Hindlimb muscle (tissue), 1 donor: ENCODE measurements at regions not wholly inside any gene's neighbourhood (a gene's known extent, or its start where the extent isn't known, plus 50 kb on each side); places are given as distances from the start of the nearest gene placed in this dataset.
A peak's percentile ranks its signal among the peaks of the same experiment; 100 is the strongest.

Experiments
- DNase-seq: peaks from one replicate; pipeline ENCODE4 v3.0.0-alpha.2; 2013

DNA sequence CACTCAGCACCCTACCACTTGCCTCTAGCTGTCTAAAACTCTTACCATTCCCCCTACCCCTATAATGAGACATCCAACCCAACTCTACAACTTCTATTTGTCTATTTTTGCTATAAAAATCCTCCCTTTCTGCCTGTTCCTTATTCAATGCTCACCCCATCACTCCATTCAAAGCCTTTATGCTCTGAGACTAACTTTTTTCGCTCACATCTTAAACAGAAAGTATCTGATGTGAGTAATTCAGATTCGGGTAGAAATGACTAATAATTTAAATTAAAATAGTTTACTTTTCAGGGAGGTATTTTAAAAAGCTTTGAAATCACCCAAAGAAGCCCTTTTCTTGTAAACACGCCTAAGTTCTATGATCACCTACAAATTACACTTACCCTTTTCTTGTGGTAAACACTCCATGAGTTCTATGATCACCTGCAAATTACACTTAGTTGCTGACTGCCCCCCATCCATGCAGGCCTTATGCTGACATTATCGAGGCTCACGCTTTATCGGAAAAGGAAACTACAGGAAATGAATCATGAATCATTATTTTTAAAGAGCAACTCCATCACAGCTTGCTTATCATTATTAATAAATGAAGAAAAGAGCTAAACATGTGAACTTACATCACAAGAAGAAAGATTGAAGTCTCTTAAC is 168.7 kb upstream of the PPP1R2C start:
- DNase-seq, result no peak

DNA sequence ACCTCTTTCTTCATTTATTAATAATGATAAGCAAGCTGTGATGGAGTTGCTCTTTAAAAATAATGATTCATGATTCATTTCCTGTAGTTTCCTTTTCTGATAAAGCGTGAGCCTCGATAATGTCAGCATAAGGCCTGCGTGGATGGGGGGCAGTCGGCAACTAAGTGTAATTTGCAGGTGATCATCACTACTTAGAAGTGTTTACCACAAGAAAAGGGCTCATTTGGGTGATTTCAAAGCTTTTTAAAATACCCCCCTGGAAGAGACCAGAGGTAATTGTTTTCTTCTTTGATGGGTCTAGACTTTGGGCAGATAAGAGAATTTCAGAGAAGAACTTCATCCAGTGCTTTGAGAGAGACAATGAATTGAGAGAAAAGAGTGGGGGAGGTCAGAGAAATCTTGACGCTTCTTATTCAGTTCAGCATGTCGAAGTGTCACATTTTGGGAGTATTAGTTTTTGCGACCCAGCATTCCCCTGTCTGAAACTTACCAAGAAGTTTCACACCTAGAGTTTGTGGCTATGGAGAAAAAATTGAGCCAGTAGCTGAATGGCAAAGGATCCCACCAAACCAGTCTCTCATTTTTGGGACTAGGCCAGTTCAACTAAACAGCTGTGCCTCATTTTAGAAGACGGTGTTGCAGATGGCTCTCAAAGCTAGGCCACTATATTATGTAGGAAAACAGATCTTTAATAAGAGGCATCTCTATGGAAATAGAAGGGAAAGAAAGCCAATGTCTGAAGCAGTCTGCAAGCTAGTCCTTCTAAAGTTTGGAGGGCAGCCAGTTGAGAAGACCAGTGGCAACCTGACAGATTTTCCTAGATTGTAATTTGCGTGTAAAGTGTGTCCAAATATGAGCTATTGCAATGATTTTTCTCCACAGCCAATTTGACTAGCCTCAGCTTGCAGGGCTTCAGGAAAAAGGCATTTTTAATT is 171.0 kb upstream of the PPP1R2C start:
- DNase-seq, result peak; percentile 59

DNA sequence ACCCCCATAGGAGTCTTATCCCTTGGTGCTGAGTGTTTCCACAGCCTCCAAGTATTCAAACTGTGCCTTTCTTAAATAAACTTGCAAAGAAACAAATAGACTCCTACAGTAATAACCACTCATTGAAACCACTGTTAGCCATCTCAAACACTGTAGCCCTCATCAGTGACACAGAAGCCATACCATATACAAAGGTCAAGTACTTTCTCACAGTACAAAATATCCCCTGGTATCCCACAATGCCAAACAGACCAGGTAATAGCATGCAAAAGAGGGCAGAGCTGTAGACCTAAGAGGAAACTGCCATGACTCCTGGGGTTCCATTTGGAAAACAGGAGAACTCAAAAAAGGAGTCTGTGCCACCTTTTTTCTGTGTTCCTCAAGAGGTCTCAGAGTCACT is 173.8 kb upstream of the PPP1R2C start:
- no peak for DNase-seq

DNA sequence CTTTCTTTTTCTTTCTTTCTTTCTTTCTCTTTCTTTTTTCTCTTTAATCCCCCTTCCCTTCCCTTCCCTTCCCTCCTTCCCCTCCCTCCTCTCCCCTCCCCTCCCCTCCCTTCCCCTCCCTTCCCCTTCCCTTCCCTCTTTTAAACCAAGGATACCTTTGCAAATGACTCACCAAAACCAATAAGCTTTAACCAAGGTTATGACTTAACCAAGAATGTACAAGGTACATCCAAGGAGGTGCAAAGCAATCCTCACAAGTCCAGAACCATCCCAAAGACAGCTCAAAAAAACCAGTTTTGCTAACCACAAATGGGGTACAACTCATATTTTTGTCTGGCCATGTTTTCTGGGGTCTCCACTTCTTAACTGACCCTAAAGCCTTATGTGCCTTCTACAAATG is 174.7 kb upstream of the PPP1R2C start:
- no peak for DNase-seq

DNA sequence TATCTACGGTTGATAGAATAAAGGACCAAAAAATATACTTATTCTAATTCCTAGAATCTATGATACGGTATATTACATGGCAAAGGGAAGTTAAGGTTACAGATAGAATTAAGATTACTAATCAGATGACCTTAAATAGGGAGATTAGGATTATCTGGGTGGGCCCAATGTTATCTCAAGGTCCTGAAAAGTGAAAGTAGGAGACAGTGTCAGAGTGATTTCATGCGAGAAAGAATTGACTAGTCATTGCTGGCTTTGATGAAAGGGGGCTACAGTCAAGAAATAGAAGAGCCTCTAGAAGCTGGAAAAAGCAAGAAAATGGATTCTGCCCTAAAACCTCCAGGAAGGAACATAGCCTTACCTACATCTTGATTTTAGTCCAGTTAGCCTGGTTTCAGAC is 176.9 kb upstream of the PPP1R2C start:
- no peak for DNase-seq

DNA sequence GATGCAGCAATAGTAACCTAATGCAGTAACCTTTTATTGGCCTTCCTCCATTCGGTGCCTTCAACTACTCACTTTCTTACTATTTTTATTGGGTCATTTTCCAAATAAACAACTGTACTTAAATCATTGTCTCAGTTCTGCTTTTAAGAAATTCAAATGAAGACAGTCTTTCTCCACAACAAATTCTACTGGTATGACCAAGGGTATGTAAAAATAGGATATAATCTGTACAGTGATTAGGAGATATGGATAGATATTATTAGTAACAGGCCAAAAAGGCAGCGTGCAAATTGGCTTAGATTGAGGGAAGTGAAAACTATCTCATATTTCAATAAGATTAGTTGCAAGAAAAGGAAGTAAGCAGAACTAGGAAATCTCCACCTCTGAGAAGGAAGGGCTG is 177.4 kb upstream of the PPP1R2C start:
- DNase-seq, result no peak

DNA sequence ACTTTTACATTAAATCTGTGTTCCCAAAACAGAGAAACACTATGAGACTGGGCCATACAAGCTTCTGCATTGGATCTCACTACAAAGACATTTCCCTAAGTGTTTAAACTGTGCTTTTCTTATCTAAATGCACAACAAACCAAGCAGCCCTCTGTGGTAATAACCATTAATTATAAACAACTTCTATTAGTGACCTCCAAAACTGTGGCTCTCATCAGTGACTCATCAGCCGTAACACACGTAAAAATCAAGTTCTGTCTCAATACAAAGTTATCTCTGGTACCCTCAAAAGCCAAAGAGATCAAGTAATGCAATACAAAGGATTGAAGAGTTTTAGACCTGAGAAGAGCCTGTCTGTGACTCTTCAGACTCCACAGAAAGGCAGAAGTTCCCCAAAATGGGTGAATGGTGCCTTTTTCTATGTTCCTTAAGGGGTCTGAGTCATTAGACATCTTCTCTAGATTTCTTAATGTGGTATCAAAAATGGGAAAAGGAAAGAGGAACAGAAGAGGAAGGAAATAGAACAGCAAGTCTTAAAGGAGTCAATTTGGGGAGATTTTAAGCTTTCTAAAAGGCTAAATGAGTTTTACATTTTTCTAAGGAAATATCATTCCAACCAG is 189.8 kb upstream of the PPP1R2C start:
- no peak for DNase-seq

DNA sequence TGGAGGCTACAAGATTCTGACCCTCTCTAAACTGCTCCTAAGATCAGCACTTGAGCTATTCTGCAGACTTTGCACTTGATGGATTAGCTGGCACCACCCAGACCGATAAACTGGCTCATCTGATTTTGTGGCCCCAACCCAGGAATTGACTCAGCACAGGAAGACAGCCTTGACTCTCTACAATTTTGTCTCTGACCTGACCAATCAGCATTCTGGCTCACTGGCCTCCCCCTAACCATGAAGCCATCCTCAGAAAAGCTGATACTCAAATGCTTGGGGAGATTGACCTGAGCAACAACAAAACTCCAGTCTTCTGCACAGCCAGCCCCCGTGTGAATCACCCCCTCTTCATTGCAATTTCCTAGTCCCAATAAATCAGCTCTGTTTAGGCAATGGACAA is 195.4 kb upstream of the PPP1R2C start:
- no peak for DNase-seq

DNA sequence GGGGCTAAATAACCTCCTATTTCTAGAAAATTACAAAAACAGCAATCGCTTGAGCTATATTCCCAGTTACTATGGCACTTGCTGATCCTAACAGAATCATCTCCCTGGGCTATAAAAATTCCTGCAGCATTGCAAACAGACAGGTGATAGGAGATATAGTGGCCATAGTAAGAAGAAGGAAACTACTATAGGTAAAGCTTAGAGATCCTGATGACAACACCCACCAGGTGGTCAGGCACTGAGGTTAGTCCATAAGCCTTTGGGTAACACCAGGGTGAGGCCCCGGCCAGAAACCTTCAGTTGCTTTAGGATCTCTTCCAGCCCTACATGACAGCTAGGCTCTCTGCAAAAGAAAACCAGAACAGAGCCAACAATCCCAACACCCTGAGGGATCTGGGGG is 197.9 kb upstream of the PPP1R2C start:
- DNase-seq, result no peak

DNA sequence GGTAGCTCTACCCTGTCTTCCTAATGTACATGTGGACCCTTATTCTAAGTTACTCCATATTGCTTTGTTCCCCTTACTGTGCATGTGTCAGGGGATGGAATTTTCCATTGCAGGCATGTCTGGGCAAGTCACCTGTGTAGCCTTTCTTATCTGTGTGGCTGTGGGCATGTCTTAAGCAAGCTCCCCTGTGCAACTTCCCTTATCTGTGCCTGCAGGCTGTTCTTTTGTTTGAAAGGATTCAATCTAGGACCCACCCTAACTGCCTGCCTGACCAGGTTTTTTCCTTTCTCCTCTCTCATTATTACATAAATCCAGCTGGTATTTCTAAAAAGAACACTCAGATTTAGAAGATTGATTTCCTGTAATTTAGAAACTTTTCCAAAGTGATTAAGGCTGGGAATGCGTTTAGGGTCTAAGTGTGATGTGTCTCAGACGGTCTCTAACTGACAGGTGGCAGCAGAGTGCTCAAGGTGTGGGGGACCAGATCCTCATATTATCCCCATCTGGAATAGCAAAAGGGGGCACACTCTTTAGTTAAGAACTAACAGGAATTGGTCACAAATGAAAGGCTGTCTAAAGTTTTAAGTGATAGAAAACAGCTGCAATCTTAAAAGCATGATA is 198.9 kb upstream of the PPP1R2C start:
- DNase-seq, result no peak

DNA sequence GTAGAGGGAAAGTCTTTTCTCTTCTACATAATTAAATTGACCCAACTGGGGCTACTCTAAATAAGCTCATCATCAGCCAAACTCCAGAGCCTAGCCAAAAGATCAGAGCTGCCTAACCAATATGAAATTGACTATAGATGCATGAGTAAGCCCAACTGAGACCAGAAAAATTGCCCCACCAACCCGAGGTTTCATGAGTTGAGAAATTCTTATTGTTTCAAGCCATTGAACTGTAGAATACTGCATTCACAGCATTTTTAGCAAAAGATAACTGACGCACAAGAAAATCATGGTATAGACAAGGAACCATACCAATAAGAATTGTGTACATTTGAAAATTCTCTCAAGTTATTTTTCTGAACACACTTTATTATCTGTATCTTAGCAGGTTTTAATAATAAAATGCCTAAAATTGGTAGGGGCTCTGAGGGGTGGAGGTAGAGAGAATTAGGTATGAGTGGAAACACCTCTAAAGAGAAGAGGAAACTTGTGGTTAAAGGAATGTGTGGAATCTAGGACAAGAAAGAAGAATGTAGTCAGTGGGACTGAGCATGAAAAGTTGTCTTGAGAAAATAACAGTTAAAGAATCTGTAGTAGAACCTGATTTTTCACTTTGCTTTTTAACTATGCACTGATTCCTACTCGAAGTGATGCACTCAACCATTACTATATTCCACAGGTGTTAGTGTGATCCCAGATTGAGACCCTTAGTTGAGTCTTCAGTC is 200.9 kb upstream of the PPP1R2C start:
- DNase-seq, result no peak

DNA sequence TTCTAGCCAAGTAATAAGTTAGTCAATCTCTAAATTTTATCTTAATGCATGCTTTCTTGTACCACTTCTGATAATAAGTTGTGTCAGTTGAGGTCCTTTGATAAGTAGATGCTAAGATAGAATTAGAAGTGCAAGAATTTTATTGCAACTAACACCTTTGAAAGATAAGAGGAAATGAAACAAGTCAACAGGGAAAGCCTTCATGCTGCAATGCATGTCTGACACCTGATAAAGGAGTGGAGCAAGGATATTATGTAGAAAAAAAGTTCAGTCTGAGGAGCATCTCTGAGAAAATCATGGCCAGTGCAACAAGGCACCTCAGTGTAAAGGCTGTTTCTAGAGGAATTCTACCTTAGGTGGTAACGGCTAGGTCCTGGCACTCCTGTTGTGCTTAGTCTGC is 210.7 kb upstream of the PPP1R2C start:
- DNase-seq, result no peak

DNA sequence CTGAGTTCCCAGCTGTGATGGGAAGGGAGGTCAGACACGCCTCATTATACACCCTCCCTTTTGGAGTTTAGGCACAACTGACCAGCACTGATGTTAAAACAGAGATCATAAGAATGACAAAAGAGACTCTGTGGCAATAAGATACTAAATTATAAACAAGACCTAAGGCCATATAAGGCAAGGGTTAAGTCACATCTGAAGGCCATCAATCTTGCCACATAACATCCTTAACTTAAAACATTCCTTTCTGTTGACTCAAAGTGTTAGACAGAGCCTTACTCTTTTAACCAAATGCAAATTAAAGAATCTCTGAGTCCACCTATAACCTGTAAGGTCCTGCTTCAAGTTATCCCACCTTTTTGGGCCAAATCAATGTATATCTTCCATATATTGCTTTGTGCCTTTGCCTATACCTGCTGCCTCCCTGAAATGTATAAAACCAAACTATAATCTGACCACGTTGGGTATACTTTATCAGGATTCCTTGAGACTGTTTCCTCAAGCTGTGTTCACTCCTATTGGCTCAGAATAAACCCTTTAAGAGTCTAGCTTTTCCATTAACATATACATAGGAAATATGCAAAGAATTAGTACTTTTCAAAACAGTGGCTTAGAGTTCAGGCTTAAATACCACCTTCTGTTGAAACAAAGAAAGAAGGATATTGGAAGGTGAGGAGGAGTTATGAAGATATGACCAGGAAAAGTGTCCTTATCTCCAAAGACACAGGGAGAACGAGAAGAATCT is 214.4 kb upstream of the PPP1R2C start:
- no peak for DNase-seq

DNA sequence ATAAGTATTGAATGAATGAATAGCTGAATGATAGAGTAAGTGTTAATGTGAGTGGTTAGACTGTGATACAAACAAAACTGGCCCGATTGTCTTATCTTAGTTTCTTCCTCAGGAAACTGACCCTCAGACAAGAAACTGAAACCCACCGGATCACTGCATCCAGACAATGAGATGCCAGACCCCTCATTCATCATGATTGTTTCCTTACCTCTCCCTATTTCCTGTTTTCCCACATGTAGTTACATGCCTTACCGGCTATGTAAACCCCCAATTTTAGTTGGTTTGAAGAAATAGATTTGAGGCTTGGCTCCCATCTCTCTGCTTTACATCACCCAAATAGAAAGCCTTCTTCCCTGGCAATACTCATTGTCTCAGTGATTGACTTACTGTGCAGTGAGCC is 218.9 kb upstream of the PPP1R2C start:
- no peak for DNase-seq

DNA sequence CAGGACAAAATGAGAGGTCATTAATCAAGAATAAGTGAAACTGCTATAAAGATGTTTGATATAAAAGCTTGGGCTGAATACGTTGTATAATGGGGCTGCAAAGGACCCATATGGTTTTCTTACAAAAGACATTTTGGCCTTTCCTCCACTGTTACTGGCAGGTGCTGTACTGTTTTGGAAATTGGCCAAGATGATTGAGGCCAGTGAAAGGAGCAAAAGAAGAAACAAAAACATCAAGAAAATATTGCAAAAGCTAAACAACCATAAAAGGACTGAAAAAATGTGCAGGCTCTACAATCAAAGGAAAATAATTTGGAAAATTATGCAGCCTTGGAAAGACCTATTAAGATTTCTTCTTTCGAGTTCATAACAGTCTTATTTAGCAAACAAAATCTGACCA is 222.2 kb upstream of the PPP1R2C start:
- no peak for DNase-seq

DNA sequence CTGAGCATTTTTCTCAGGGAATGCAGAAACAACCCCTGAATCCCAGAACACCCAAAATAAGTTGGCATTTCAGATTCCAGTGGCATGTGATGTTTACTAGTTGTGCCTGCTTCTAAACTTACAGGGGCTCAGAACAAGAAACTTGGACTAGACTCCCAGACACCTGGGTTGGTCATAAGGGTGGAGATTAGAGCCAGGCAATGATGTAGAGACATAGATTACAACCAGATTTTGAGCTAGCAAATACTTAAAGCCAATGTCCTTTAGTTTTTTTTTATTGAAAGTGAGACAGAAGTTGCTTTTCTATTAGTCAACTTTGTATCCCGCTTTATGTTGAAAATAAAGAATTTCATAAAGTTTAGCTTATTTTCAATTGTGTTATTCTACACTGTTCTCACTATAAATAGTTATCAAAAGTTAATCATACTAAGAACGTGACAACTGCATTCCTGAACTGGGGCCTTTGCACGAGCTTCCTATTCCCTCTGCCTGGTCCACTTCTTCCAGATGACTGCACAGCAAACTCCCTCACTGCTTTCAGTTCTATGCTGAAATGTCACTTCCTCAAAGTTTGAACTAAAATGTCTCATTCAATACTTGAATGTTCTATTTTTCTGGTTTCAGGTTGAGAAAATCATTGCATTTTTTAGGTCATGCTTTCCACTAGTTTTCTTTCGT is 224.7 kb upstream of the PPP1R2C start:
- DNase-seq, result no peak

DNA sequence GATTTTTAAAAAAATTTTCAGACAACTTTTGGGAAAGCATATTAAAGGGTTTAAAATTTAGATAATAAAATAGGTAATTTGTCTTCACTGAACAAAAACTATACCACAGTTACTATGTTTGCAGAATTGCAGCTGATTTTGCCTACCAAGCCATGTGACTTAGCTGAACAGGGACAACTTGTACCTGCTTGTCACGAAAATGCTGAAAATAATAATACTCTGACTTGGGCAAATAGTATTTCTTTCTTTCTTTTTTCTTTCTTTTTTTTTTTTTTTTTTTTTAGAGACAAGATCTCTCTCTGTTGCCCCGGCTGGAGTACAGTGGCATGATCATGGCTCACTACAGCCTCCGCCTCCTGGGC is 225.2 kb upstream of the PPP1R2C start:
- no peak for DNase-seq

DNA sequence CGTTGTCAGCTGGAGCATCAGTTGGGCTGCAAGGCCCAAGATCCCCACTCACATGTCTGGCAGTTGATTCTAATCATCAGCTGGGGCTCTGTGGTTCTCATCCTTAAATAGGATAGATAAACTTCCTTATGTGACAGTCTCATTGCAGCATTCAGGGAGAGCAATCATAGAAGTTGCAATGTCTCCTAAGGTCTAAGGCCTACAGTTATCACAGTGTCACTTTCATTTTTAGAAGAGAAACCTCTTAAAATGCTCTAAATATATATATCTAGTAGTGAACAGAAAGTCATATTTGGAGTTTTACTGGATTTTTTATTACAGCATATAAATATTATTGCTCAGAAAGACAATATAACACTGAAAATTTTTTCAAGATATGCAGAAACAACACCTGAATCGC is 226.0 kb upstream of the PPP1R2C start:
- no peak for DNase-seq

DNA sequence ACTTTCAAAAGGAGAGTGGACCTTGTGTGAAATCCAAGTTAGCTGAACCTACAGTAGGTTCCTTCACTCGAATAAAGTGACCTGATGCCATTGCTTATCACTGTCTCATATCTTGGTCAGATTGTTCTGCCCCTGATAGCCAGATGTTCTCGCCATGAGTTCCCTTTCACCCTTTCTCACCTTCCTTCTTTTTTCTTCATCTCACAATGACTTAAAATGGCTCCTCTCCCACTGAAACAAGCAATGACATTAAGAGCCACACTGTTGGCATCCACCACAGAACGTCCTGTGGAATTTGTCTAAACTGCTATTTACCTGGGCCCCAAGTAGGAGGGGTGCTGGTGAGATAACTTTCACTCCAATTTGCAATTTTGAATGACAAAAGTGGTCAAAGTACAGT is 227.6 kb upstream of the PPP1R2C start:
- DNase-seq, result no peak

DNA sequence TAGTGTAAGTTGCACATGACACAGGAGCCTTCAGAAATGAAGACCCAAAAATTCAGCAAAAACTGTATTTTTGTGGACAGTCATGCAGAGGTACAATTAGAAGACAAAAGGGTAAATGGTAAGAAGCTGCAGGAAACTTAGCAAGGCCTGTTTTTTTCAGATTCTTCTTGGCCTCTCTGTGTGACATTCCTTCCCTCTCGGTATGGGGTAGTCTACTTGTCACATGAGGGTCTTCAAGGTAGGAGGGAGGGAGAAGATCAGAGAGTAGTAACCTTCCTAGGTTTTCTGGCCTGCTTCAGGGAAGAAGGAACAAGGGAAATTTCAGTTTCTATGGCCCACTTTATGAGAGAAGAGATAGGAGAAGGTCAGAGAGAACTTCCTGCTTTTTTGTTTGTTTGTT is 230.4 kb upstream of the PPP1R2C start:
- DNase-seq, result no peak

DNA sequence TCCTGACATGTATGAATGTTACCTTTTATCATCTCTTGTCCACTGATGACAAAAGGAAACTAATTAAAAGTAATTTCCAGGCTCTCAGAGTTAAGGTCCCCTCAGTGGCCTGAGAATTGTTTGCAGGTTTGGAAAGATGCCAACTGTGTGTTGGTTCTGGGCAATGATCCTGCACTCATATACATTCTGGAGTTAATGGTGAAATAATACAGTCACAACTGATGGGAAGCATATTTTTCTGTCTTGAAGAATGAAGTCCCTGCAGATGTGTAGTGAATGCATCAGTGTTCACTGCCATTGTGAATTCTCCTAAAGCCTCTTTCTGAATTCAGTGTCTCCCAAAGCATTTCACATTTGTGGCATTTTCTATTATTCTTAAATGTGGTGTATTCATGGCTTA is 238.1 kb upstream of the PPP1R2C start:
- no peak for DNase-seq
